HEK293 (cell line): ENCODE measurements at regions not wholly inside any gene's neighbourhood (a gene's known extent, or its start where the extent isn't known, plus 50 kb on each side); places are given as distances from the start of the nearest gene placed in this dataset.
A peak's percentile ranks its signal among the peaks of the same experiment; 100 is the strongest.

Experiments
- AEBP2 ChIP-seq: fragments of 450-650 bp; formaldehyde crosslinking; IDR thresholded peaks from 2 replicates; pipeline ENCODE4 v1.5.1; 2016; ENCODE audit warnings: missing biosample characterization, missing genetic modification characterization, borderline replicate concordance
- BCL11A ChIP-seq: fragments of 450-650 bp; formaldehyde crosslinking; IDR thresholded peaks from 2 replicates; pipeline ENCODE4 v1.5.1; 2016; ENCODE audit warnings: low read depth, missing biosample characterization, missing genetic modification characterization
- GFI1B ChIP-seq: fragments of 450-650 bp; formaldehyde crosslinking; IDR thresholded peaks from 2 replicates; pipeline ENCODE4 v1.5.1; 2016; ENCODE audit warnings: missing biosample characterization, missing genetic modification characterization
- IKZF3 ChIP-seq: fragments of 450-650 bp; IDR thresholded peaks from 2 replicates; pipeline ENCODE4 v1.5.0; 2018; ENCODE audit warnings: missing biosample characterization, mild to moderate bottlenecking, missing genetic modification characterization, moderate library complexity
- MEIS1 ChIP-seq: sonication (generic); formaldehyde crosslinking; IDR thresholded peaks from 2 replicates; pipeline ENCODE4 v1.8.1; 2022; ENCODE audit warnings: missing genetic modification reagents, mild to moderate bottlenecking, borderline replicate concordance
- MYNN ChIP-seq: fragments of 450-650 bp; formaldehyde crosslinking; IDR thresholded peaks from 2 replicates; pipeline ENCODE4 v1.5.1; 2016; ENCODE audit warnings: missing biosample characterization, missing genetic modification characterization, borderline replicate concordance
- PATZ1 ChIP-seq: fragments of 450-650 bp; formaldehyde crosslinking; IDR thresholded peaks from 2 replicates; pipeline ENCODE4 v1.5.1; 2016; ENCODE audit warnings: missing biosample characterization, missing genetic modification characterization
- SCRT2 ChIP-seq: fragments of 450-650 bp; formaldehyde crosslinking; IDR thresholded peaks from 2 replicates; pipeline ENCODE4 v1.5.1; 2016; ENCODE audit warnings: missing biosample characterization, missing genetic modification characterization
- SP3 ChIP-seq: fragments of 450-650 bp; formaldehyde crosslinking; IDR thresholded peaks from 2 replicates; pipeline ENCODE4 v1.5.1; 2016; ENCODE audit warnings: missing biosample characterization, missing genetic modification characterization
- TCF7L2 ChIP-seq: IDR thresholded peaks from 2 replicates; pipeline ENCODE4 v1.6.1; 2011; ENCODE audit warnings: low read depth, mild to moderate bottlenecking, inconsistent platforms, low read length, moderate library complexity, borderline replicate concordance
- YY2 ChIP-seq: fragments of 450-650 bp; formaldehyde crosslinking; IDR thresholded peaks from 2 replicates; pipeline ENCODE4 v1.5.1; 2016; ENCODE audit warnings: missing biosample characterization, missing genetic modification characterization
- ZBTB1 ChIP-seq: fragments of 450-650 bp; formaldehyde crosslinking; IDR thresholded peaks from 2 replicates; pipeline ENCODE4 v1.5.1; 2016; ENCODE audit warnings: missing biosample characterization, missing genetic modification characterization
- ZBTB6 ChIP-seq: fragments of 450-650 bp; formaldehyde crosslinking; IDR thresholded peaks from 2 replicates; pipeline ENCODE4 v1.5.1; 2017; ENCODE audit warnings: missing biosample characterization, missing genetic modification characterization
- ZNF10 ChIP-seq: fragments of 450-650 bp; formaldehyde crosslinking; IDR thresholded peaks from 2 replicates; pipeline ENCODE4 v1.5.1; 2017; ENCODE audit warnings: missing biosample characterization, missing genetic modification characterization
- ZNF121 ChIP-seq: fragments of 450-650 bp; formaldehyde crosslinking; IDR thresholded peaks from 2 replicates; pipeline ENCODE4 v1.5.1; 2016; ENCODE audit warnings: missing biosample characterization, missing genetic modification characterization
- ZNF175 ChIP-seq: fragments of 450-650 bp; formaldehyde crosslinking; IDR thresholded peaks from 2 replicates; pipeline ENCODE4 v1.5.1; 2016; ENCODE audit warnings: missing biosample characterization, missing genetic modification characterization
- ZNF18 ChIP-seq: fragments of 450-650 bp; formaldehyde crosslinking; IDR thresholded peaks from 2 replicates; pipeline ENCODE4 v1.5.1; 2016; ENCODE audit warnings: missing biosample characterization, missing genetic modification characterization
- ZNF19 ChIP-seq: fragments of 450-650 bp; formaldehyde crosslinking; IDR thresholded peaks from 2 replicates; pipeline ENCODE4; 2016; ENCODE audit warnings: missing biosample characterization, missing genetic modification characterization, low read depth
- ZNF221 ChIP-seq: fragments of 450-650 bp; formaldehyde crosslinking; IDR thresholded peaks from 2 replicates; pipeline ENCODE4 v1.5.1; 2017; ENCODE audit warnings: missing biosample characterization, missing genetic modification characterization, borderline replicate concordance
- ZNF223 ChIP-seq: fragments of 450-650 bp; formaldehyde crosslinking; IDR thresholded peaks from 2 replicates; pipeline ENCODE4 v1.5.1; 2016; ENCODE audit warnings: missing biosample characterization, missing genetic modification characterization
- ZNF24 ChIP-seq: fragments of 450-650 bp; formaldehyde crosslinking; IDR thresholded peaks from 2 replicates; pipeline ENCODE4 v1.5.1; 2016; ENCODE audit warnings: missing biosample characterization, missing genetic modification characterization
- ZNF341 ChIP-seq: fragments of 450-650 bp; formaldehyde crosslinking; IDR thresholded peaks from 2 replicates; pipeline ENCODE4; 2016; ENCODE audit warnings: low read depth, missing biosample characterization, missing genetic modification characterization
- ZNF394 ChIP-seq: fragments of 450-650 bp; formaldehyde crosslinking; IDR thresholded peaks from 2 replicates; pipeline ENCODE4 v1.5.1; 2016; ENCODE audit warnings: missing biosample characterization, missing genetic modification characterization, mild to moderate bottlenecking, moderate library complexity, borderline replicate concordance
- ZNF398 ChIP-seq: fragments of 450-650 bp; formaldehyde crosslinking; IDR thresholded peaks from 2 replicates; pipeline ENCODE4 v1.5.1; 2017; ENCODE audit warnings: missing biosample characterization, missing genetic modification characterization
- ZNF530 ChIP-seq: fragments of 450-650 bp; formaldehyde crosslinking; IDR thresholded peaks from 2 replicates; pipeline ENCODE4 v1.5.1; 2016; ENCODE audit warnings: low read depth, missing biosample characterization, missing genetic modification characterization
- ZNF549 ChIP-seq: fragments of 450-650 bp; IDR thresholded peaks from 2 replicates; pipeline ENCODE4 v1.5.1; 2018; ENCODE audit warnings: missing biosample characterization, missing genetic modification characterization, mild to moderate bottlenecking, inconsistent platforms, moderate library complexity
- ZNF555 ChIP-seq: fragments of 450-650 bp; formaldehyde crosslinking; conservative IDR thresholded peaks from 2 replicates; pipeline ENCODE4 v1.5.1; 2017; ENCODE audit warnings: missing biosample characterization, mild to moderate bottlenecking, missing genetic modification characterization, inconsistent platforms
- ZNF558 ChIP-seq: fragments of 450-650 bp; formaldehyde crosslinking; IDR thresholded peaks from 2 replicates; pipeline ENCODE4 v1.5.1; 2016; ENCODE audit warnings: missing biosample characterization, missing genetic modification characterization
- ZNF561 ChIP-seq: fragments of 450-650 bp; IDR thresholded peaks from 2 replicates; pipeline ENCODE4 v1.5.1; 2018; ENCODE audit warnings: missing biosample characterization, missing genetic modification characterization, borderline replicate concordance
- ZNF571 ChIP-seq: fragments of 450-650 bp; formaldehyde crosslinking; IDR thresholded peaks from 2 replicates; pipeline ENCODE4 v1.5.0; 2017; ENCODE audit warnings: missing biosample characterization, missing genetic modification characterization
- ZNF585B ChIP-seq: fragments of 450-650 bp; formaldehyde crosslinking; IDR thresholded peaks from 2 replicates; pipeline ENCODE4 v1.5.1; 2016; ENCODE audit warnings: missing biosample characterization, missing genetic modification characterization
- ZNF626 ChIP-seq: fragments of 450-650 bp; sonication (Bioruptor Pico); formaldehyde crosslinking; IDR thresholded peaks from 2 replicates; pipeline ENCODE4 v1.5.1; 2018; ENCODE audit warnings: missing biosample characterization, missing genetic modification characterization, inconsistent platforms
- ZNF654 ChIP-seq: fragments of 450-650 bp; formaldehyde crosslinking; IDR thresholded peaks from 2 replicates; pipeline ENCODE4 v1.5.1; 2016; ENCODE audit warnings: low read depth, missing biosample characterization, missing genetic modification characterization
- ZNF791 ChIP-seq: fragments of 450-650 bp; formaldehyde crosslinking; IDR thresholded peaks from 2 replicates; pipeline ENCODE4 v1.5.1; 2016; ENCODE audit warnings: missing biosample characterization, missing genetic modification characterization
- ZSCAN23 ChIP-seq: fragments of 450-650 bp; formaldehyde crosslinking; IDR thresholded peaks from 2 replicates; pipeline ENCODE4 v1.5.1; 2016; ENCODE audit warnings: missing biosample characterization, missing genetic modification characterization

GRCh38 chr6:154613137-154613676, 102.7 kb upstream of the CNKSR3 start (continued):
- TF ChIP-seq ZNF19 = no peak
- 0 out of 2 replicates have a peak, but pooled peaks have one; percentile 79 for TF ChIP-seq ZNF558 (tag by site-specific recombination)
- TF ChIP-seq ZNF654 (tag by site-specific recombination) = no peak; the same call in 1 of the 2 replicates
- no peak for TF ChIP-seq ZNF571 (tag by site-specific recombination)
- TF ChIP-seq MEIS1 (CRISPR knock-in tag) = no peak
- TF ChIP-seq ZNF398 (tag by site-specific recombination) = peak; percentile 38
- no peak for TF ChIP-seq ZNF530 (tag by site-specific recombination)
- no peak for TF ChIP-seq TCF7L2
- no peak for TF ChIP-seq ZNF18 (tag by site-specific recombination)
- TF ChIP-seq ZNF549 (tag by site-specific recombination) = no peak
- TF ChIP-seq ZNF561 = no peak
- peak; percentile 68; the same call in 1 of the 2 replicates for TF ChIP-seq ZNF394 (tag by site-specific recombination)
- TF ChIP-seq MYNN (tag by site-specific recombination) = no peak
- no peak for TF ChIP-seq BCL11A (tag by site-specific recombination)
- TF ChIP-seq ZNF223 (tag by site-specific recombination) = no peak
- TF ChIP-seq SCRT2 (tag by site-specific recombination) = no peak
- TF ChIP-seq ZNF175 (tag by site-specific recombination) = no peak
- no peak for TF ChIP-seq ZBTB6 (tag by site-specific recombination)
- TF ChIP-seq AEBP2 = no peak
- TF ChIP-seq YY2 (tag by site-specific recombination) = no peak
- TF ChIP-seq ZNF555 (tag by site-specific recombination) = no peak
- TF ChIP-seq ZNF585B (tag by site-specific recombination) = no peak
- TF ChIP-seq GFI1B = no peak
- TF ChIP-seq ZNF791 = no peak
- peak; percentile 65; the same call in 1 of the 2 replicates for TF ChIP-seq ZSCAN23 (tag by site-specific recombination)
- TF ChIP-seq ZNF24 = peak; percentile 92
- TF ChIP-seq PATZ1 (tag by site-specific recombination) = peak; percentile 66
- TF ChIP-seq IKZF3 (tag by site-specific recombination) = peak; percentile 43; the same call in 1 of the 2 replicates
- TF ChIP-seq ZNF341 (tag by site-specific recombination) = no peak
- no peak for TF ChIP-seq ZBTB1 (tag by site-specific recombination)
- no peak for TF ChIP-seq ZNF10 (tag by site-specific recombination)
- no peak for TF ChIP-seq ZNF221
- TF ChIP-seq ZNF121 = no peak
- peak; percentile 39 for TF ChIP-seq SP3 (tag by site-specific recombination)
- no peak for TF ChIP-seq ZNF626 (tag by site-specific recombination)
